ENCODE measurements at regions not wholly inside any gene's neighbourhood (a gene's known extent, or its start where the extent isn't known, plus 50 kb on each side); places are given as distances from the start of the nearest gene placed in this dataset.

- H3K36me3 ChIP-seq (replicated peaks in 1 of 2; ENCODE audit: control insufficient read depth in 1 of 2, insufficient read depth in 2 of 2, low read length in 2 of 2), result no peaks in the 10 kb centered on the region
- DNase-seq (ENCODE audit: low spot score) (no peak), FAIRE-seq (no peak), ATAC-seq (no peak)
- ChIA-PET POLR2A (no interaction called here), CTCF (ENCODE audit: low intra/inter-chr PET ratio, low total read pairs) (no interaction called here)
- no peaks in the 10 kb centered on the region for H3K4me1 ChIP-seq (ENCODE audit: insufficient read depth, low read length)
- in situ Hi-C loops (cut with HindIII; ENCODE audit: extremely low pct_ligation_motif_present, low pct_unique_long_range_greater_than_20kb) (no loop called here), intact Hi-C loops (cut with micrococcal nuclease; ENCODE audit: unreplicated experiment) (no loop called here)
- no peaks in the 10 kb centered on the region for H4K20me1 ChIP-seq (ENCODE audit: insufficient read depth, low read length)
- no peak overlapping the region for H3K27ac ChIP-seq (ENCODE audit: extremely low read length, insufficient read depth, low read length)
- no peak overlapping the region for H3K9ac ChIP-seq (ENCODE audit: insufficient read depth, low read depth, low read length)
- no peaks in the 10 kb centered on the region for H3K27me3 ChIP-seq (ENCODE audit: control insufficient read depth in 1 of 2, insufficient read depth in 2 of 2, low read length in 2 of 2)
- H2AFZ ChIP-seq (ENCODE audit: low read length), result no peak overlapping the region
- no TSS peak for BruUV-seq (replicated peaks)
- H3K4me2 ChIP-seq (ENCODE audit: low read depth, low read length), result no peak overlapping the region
- TF ChIP-seq ZNF768 (CRISPR knock-in tag; IDR thresholded peaks at IDR 0.05) (no peak), TFAP4 (IDR thresholded peaks at IDR 0.05; ENCODE audit: borderline replicate concordance, low read depth) (no peak), NFE2 (CRISPR knock-in tag; IDR thresholded peaks at IDR 0.05) (no peak)
- H3K9me3 ChIP-seq (ENCODE audit: low read length), result no peaks in the 10 kb centered on the region
- H3K79me2 ChIP-seq (ENCODE audit: insufficient read depth, low read length), result no peaks in the 10 kb centered on the region
- H3K4me3 ChIP-seq (replicated peaks in 1 of 3; ENCODE audit: insufficient read depth in 1 of 3, low read depth in 2 of 3, low read length in 3 of 3), result no peak overlapping the region
- WGBS (ENCODE audit: low lambda C conversion rate), result 2% methylated on average over 2 of the region's 2 CpGs
These were observed 289.7 kb upstream of the PARD3B start for GRCh38 chr2:204255526-204255925.

- no peak for DNase-seq (ENCODE audit: low spot score)
- intact Hi-C loops (cut with micrococcal nuclease; ENCODE audit: unreplicated experiment) (no loop called here), in situ Hi-C loops (cut with HindIII; ENCODE audit: extremely low pct_ligation_motif_present, low pct_unique_long_range_greater_than_20kb) (no loop called here)
- H3K9ac ChIP-seq (ENCODE audit: insufficient read depth, low read depth, low read length), result no peak overlapping the region
- no peak overlapping the region for H2AFZ ChIP-seq (ENCODE audit: low read length)
- no peak for FAIRE-seq
- no peaks in the 10 kb centered on the region for H3K36me3 ChIP-seq (replicated peaks in 1 of 2; ENCODE audit: control insufficient read depth in 1 of 2, insufficient read depth in 2 of 2, low read length in 2 of 2)
- ATAC-seq, result no peak
- no peaks in the 10 kb centered on the region for H4K20me1 ChIP-seq (ENCODE audit: insufficient read depth, low read length)
- H3K79me2 ChIP-seq (ENCODE audit: insufficient read depth, low read length), result no peaks in the 10 kb centered on the region
- ChIA-PET POLR2A (no interaction called here), CTCF (ENCODE audit: low intra/inter-chr PET ratio, low total read pairs) (no interaction called here)
- WGBS (ENCODE audit: low lambda C conversion rate), result 54% methylated on average over 5 of the region's 5 CpGs
- H3K27ac ChIP-seq (ENCODE audit: extremely low read length, insufficient read depth, low read length), result no peak overlapping the region
- no peaks in the 10 kb centered on the region for H3K4me1 ChIP-seq (ENCODE audit: insufficient read depth, low read length)
- no peak overlapping the region for H3K4me2 ChIP-seq (ENCODE audit: low read depth, low read length)
- TF ChIP-seq SP5 (CRISPR knock-in tag; IDR thresholded peaks at IDR 0.05; ENCODE audit: borderline replicate concordance, low read depth), result no peak
- no peak for TF ChIP-seq ONECUT2 (CRISPR knock-in tag; IDR thresholded peaks at IDR 0.05)
- no peak for TF ChIP-seq KDM4B (CRISPR knock-in tag; IDR thresholded peaks at IDR 0.05)
- TF ChIP-seq SRY (CRISPR knock-in tag; IDR thresholded peaks at IDR 0.05), result no peak
- no peak for TF ChIP-seq ZNF549 (CRISPR knock-in tag; IDR thresholded peaks at IDR 0.05)
- TF ChIP-seq JUNB (CRISPR knock-in tag; IDR thresholded peaks at IDR 0.05; ENCODE audit: borderline replicate concordance), result no peak
- TF ChIP-seq ZNF367 (CRISPR knock-in tag; IDR thresholded peaks at IDR 0.05; ENCODE audit: borderline replicate concordance), result no peak
- TF ChIP-seq ZNF788 (CRISPR knock-in tag; IDR thresholded peaks at IDR 0.05; ENCODE audit: borderline replicate concordance), result no peak
- TF ChIP-seq HOMEZ (CRISPR knock-in tag; IDR thresholded peaks at IDR 0.05; ENCODE audit: low read depth), result no peak
- TF ChIP-seq HNF4G (IDR thresholded peaks at IDR 0.05; ENCODE audit: borderline replicate concordance, low read depth, low read length), result no peak
- TF ChIP-seq HNF4G (CRISPR knock-in tag; IDR thresholded peaks at IDR 0.05; ENCODE audit: borderline replicate concordance, low read depth), result no peak
- no peaks in the 10 kb centered on the region for H3K27me3 ChIP-seq (ENCODE audit: control insufficient read depth in 1 of 2, insufficient read depth in 2 of 2, low read length in 2 of 2)
- no peak overlapping the region for H3K4me3 ChIP-seq (replicated peaks in 1 of 3; ENCODE audit: insufficient read depth in 1 of 3, low read depth in 2 of 3, low read length in 3 of 3)
- H3K9me3 ChIP-seq (ENCODE audit: low read length), result no peaks in the 10 kb centered on the region
- BruUV-seq (replicated peaks), result no TSS peak
These were observed 287.5 kb upstream of the PARD3B start for GRCh38 chr2:204257781-204258180.
